PC-3 (cell line): ENCODE measurements at regions not wholly inside any gene's neighbourhood (a gene's known extent, or its start where the extent isn't known, plus 50 kb on each side); places are given as distances from the start of the nearest gene placed in this dataset.

Experiments
- ATAC-seq: fragments of 200-7000 bp; cut with Tn5 transposase; 2 replicates; pipeline ENCODE4 v1.9.1; 2020; ENCODE audit warnings: mild to moderate bottlenecking, moderate library complexity
- BruUV-seq: library from RNA; stranded (reverse); fragments of 400-500 nt; replicated peaks from 2 replicates; lab custom pipeline; 2021; lab: Mats Ljungman, UMichigan
- CTCF ChIA-PET: fragments of 300-600 bp; sonication (Branson Sonifier 250); formaldehyde crosslinking; loops from one replicate; lab custom pipeline; 2022; ENCODE audit warnings: antibody characterized with exemption; lab: Charles Lee
- POLR2A ChIA-PET: fragments of 300-600 bp; sonication (Branson Sonifier 250); formaldehyde crosslinking; loops from one replicate; lab custom pipeline; 2022; ENCODE audit warnings: antibody characterized with exemption; ENCODE audit not compliant: unreplicated experiment; lab: Charles Lee
- DNase-seq: peaks from one replicate; pipeline ENCODE4 v3.0.0-alpha.2; 2015
- H2AFZ ChIP-seq: fragments of 300-600 bp; sonication (generic); 2 replicates; pipeline ENCODE4 v1.6.0; 2016; ENCODE audit warnings: antibody characterized with exemption, low read length
- H3F3A ChIP-seq: fragments of 300-600 bp; sonication (generic); one replicate; pipeline ENCODE4 v1.6.0; 2017; ENCODE audit warnings: antibody characterized with exemption, low read length, control low read depth, mild to moderate bottlenecking; ENCODE audit not compliant: unreplicated experiment
- H3K27ac ChIP-seq: fragments of 300-600 bp; sonication (generic); 2 replicates; pipeline ENCODE4 v1.5.1; 2016; ENCODE audit warnings: mild to moderate bottlenecking, low read length
- H3K27me3 ChIP-seq: fragments of 300-600 bp; sonication (generic); 2 replicates; pipeline ENCODE4 v1.6.1; 2016; ENCODE audit warnings: low read length, mixed read lengths
- H3K36me3 ChIP-seq: fragments of 300-600 bp; sonication (generic); 2 replicates; pipeline ENCODE4 v1.6.1; 2016; ENCODE audit warnings: low read depth, mixed run types, low read length, mixed read lengths
- H3K4me1 ChIP-seq: fragments of 300-600 bp; sonication (generic); 2 replicates; pipeline ENCODE4 v1.5.1; 2016; ENCODE audit warnings: low read length; ENCODE audit not compliant: insufficient read depth
- H3K4me2 ChIP-seq: fragments of 300-600 bp; sonication (generic); 2 replicates; pipeline ENCODE4 v1.6.0; 2016; ENCODE audit warnings: low read length
- H3K4me3 ChIP-seq: fragments of 300-600 bp; sonication (generic); 2 replicates; pipeline ENCODE4 v1.5.1; 2016; ENCODE audit warnings: mild to moderate bottlenecking, low read length, mixed read lengths
- H3K79me2 ChIP-seq: fragments of 300-600 bp; sonication (generic); 2 replicates; pipeline ENCODE4 v1.6.1; 2017; ENCODE audit warnings: low read length, mixed read lengths
- H3K9ac ChIP-seq: fragments of 300-600 bp; sonication (generic); 2 replicates; pipeline ENCODE4 v1.6.0; 2016; ENCODE audit warnings: mild to moderate bottlenecking, low read length
- H3K9me2 ChIP-seq: fragments of 300-600 bp; sonication (generic); replicated peaks from 2 replicates; pipeline ENCODE4 v1.6.1; 2016; ENCODE audit warnings: mixed run types, low read length, mixed read lengths
- H3K9me3 ChIP-seq: fragments of 300-600 bp; sonication (generic); 2 replicates; pipeline ENCODE4 v1.6.1; 2016; ENCODE audit warnings: low read length, mixed read lengths
- H4K20me1 ChIP-seq: fragments of 300-600 bp; sonication (generic); 2 replicates; pipeline ENCODE4 v1.6.1; 2016; ENCODE audit warnings: low read length, mixed read lengths
- EZH2 ChIP-seq: fragments of 300-600 bp; sonication (generic); IDR thresholded peaks from one replicate; pipeline ENCODE4 v1.6.1; 2017; ENCODE audit warnings: antibody characterized with exemption, mild to moderate bottlenecking, low read length; ENCODE audit not compliant: unreplicated experiment
- EZH2phosphoT487 ChIP-seq: fragments of 300-600 bp; sonication (generic); IDR thresholded peaks from 2 replicates; pipeline ENCODE4 v1.6.1; 2018; ENCODE audit warnings: mild to moderate bottlenecking, antibody characterized with exemption, low read length, borderline replicate concordance
- intact Hi-C: fragments of 100-400 bp; cut with micrococcal nuclease; formaldehyde crosslinking; loops from 2 replicates; pipeline ENCODE4 v1.9.0; 2023
- TF ChIP-seq, protein P1 (sequence below): fragments of 300-600 bp; sonication (generic); conservative IDR thresholded peaks from 2 replicates; pipeline ENCODE4 v1.5.1; 2017; ENCODE audit warnings: antibody characterized with exemption, low read depth, mild to moderate bottlenecking, low read length

DNA sequence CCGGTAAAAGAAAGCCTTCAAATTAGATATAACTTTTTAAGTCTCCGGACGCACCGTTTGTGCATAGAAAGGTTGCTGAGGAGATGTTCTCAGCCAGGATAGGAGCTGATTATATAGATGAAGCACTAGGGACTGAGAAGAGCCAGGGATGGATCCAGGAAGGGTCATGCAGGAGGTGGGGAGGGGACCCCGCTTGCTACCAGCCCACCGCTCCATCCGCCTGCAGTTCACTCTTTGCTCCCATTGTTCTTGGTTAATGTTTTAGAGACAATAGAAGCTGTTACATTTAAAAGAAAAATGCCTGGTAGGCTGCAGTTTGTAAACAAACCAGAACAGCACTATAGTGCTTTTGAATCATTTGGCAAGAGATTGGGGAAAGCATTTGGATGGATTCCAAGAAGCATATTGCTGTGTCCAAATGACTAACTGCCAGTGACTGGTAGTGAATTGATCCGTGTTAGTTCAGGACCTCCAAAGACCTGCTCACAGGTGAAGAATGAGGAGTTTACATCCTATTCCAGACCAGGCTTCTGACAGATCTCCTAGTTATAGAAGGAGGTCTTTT, 175.9 kb upstream of the TAC1 start:
- DNase-seq (peak; percentile 39), ATAC-seq (no peak)
- CTCF ChIA-PET, result no interaction called here

DNA sequence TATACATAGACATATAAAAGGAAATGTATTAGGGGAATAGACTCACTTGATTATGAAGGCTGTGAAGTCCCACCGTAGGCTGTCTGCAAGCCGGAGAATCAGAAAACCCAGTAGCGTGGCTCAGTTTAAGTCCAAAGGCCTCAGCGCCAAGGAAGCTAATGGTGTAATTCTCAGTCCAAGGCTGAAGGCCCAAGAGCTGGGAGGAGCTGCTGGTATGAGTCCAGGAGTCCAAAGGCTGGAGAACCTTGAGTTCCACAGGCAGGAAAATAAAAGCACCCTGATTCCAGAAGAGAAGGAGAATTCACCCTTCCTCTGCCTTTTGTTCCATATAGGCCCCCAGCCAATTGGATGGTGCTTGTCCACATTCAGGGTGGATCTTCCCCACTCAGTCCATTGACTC, 166.2 kb upstream of the TAC1 start:
- H3K9me2 ChIP-seq, result no peaks in the 10 kb centered on the region
- no peaks in the 10 kb centered on the region for H3K9me3 ChIP-seq
- TF ChIP-seq, protein P1, sequence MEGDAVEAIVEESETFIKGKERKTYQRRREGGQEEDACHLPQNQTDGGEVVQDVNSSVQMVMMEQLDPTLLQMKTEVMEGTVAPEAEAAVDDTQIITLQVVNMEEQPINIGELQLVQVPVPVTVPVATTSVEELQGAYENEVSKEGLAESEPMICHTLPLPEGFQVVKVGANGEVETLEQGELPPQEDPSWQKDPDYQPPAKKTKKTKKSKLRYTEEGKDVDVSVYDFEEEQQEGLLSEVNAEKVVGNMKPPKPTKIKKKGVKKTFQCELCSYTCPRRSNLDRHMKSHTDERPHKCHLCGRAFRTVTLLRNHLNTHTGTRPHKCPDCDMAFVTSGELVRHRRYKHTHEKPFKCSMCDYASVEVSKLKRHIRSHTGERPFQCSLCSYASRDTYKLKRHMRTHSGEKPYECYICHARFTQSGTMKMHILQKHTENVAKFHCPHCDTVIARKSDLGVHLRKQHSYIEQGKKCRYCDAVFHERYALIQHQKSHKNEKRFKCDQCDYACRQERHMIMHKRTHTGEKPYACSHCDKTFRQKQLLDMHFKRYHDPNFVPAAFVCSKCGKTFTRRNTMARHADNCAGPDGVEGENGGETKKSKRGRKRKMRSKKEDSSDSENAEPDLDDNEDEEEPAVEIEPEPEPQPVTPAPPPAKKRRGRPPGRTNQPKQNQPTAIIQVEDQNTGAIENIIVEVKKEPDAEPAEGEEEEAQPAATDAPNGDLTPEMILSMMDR, result no peak
- no peak for TF ChIP-seq EZH2phosphoT487
- TF ChIP-seq EZH2, result no peak
- H3K27me3 ChIP-seq, result 0 out of 2 replicates have a peak, but pooled peaks cover 8% of the 10 kb centered on the region
- no peak overlapping the region for H3K4me2 ChIP-seq
- no peak overlapping the region for H3K27ac ChIP-seq
- DNase-seq (no peak), ATAC-seq (no peak)
- H4K20me1 ChIP-seq, result no peaks in the 10 kb centered on the region
- H3K4me1 ChIP-seq, result no peaks in the 10 kb centered on the region
- H2AFZ ChIP-seq, result no peak overlapping the region
- no peaks in the 10 kb centered on the region for H3K79me2 ChIP-seq
- POLR2A ChIA-PET, result no interaction called here
- no peaks in the 10 kb centered on the region for H3F3A ChIP-seq
- no peak overlapping the region for H3K9ac ChIP-seq
- intact Hi-C loops, result no loop called here
- H3K4me3 ChIP-seq, result no peak overlapping the region
- no TSS peak for BruUV-seq
- no peaks in the 10 kb centered on the region for H3K36me3 ChIP-seq
- CTCF ChIA-PET, result no interaction called here

More for the DNA sequence above, 175.9 kb upstream of the TAC1 start:
- Histone ChIP-seq H3K36me3 (no peaks in the 10 kb centered on the region), H3K27ac (no peak overlapping the region), H3K4me2 (no peak overlapping the region), H3K4me1 (no peaks in the 10 kb centered on the region), H3K27me3 (no peaks in the 10 kb centered on the region), H3K9me3 (no peaks in the 10 kb centered on the region), H4K20me1 (no peaks in the 10 kb centered on the region), H3K79me2 (no peaks in the 10 kb centered on the region), H3K9ac (no peak overlapping the region), H3K4me3 (no peak overlapping the region), H3K9me2 (no peaks in the 10 kb centered on the region), H3F3A (no peaks in the 10 kb centered on the region), H2AFZ (no peak overlapping the region)
- intact Hi-C loops, result no loop called here
- BruUV-seq, result no TSS peak
- TF ChIP-seq EZH2 (no peak), EZH2phosphoT487 (no peak)
- TF ChIP-seq, protein P1, result no peak
- POLR2A ChIA-PET, result no interaction called here

DNA sequence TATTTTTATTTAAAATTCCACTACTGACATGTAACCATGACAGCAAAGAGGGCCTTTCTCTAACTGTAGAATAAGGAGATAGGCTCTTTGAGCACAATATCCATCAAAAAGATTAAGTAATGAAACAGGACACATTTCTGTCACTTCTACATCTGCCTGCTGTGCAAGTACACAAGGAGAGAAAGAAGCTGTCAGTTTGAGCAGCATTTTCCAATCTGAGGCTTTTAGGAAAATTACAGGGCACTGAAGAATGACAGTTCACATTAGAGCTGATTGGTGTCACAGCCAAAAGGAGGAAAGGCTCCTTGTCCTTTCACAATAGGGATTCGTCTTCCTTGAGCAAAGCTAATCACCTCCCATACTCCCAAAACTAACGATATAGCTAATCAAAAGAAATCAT, 158.8 kb upstream of the TAC1 start:
- Histone ChIP-seq H3K4me1 (no peaks in the 10 kb centered on the region), H4K20me1 (no peaks in the 10 kb centered on the region), H3K9me3 (no peaks in the 10 kb centered on the region), H3K27me3 (0 out of 2 replicates have a peak, but pooled peaks cover 9% of the 10 kb centered on the region), H3K79me2 (no peaks in the 10 kb centered on the region), H3K9ac (no peak overlapping the region), H3K4me3 (no peak overlapping the region), H2AFZ (no peak overlapping the region), H3K4me2 (no peak overlapping the region), H3F3A (no peaks in the 10 kb centered on the region), H3K9me2 (no peaks in the 10 kb centered on the region), H3K27ac (no peak overlapping the region), H3K36me3 (no peaks in the 10 kb centered on the region)
- ChIA-PET CTCF (interaction anchor here (0.6 kb wide), 1 partner anchor 509 kb away, joined by 3 read pairs; no protein-coding TSS in a partner anchor), POLR2A (no interaction called here)
- DNase-seq, result no peak
- no peak for ATAC-seq
- intact Hi-C loops, result no loop called here
- no TSS peak for BruUV-seq
- TF ChIP-seq EZH2phosphoT487, result no peak
- no peak for TF ChIP-seq EZH2
- TF ChIP-seq, protein P1, result no peak
